A673 (cell line): ENCODE measurements at regions not wholly inside any gene's neighbourhood (a gene's known extent, or its start where the extent isn't known, plus 50 kb on each side); places are given as distances from the start of the nearest gene placed in this dataset.

Source experiments
- EZH2 ChIP-seq: fragments of 200-600 bp; sonication (generic); IDR thresholded peaks from 2 replicates; pipeline ENCODE4 v1.6.1; 2017; ENCODE audit warnings: borderline replicate concordance, low read depth, mild to moderate bottlenecking, mixed read lengths, antibody characterized with exemption, low read length; ENCODE audit not compliant: poor library complexity, severe bottlenecking
- TF ChIP-seq, protein P1 (sequence below): fragments of 300-800, 200-600 bp; sonication (generic); conservative IDR thresholded peaks from 2 replicates; pipeline ENCODE4 v1.5.1; 2017; ENCODE audit warnings: low read depth, mild to moderate bottlenecking, antibody characterized with exemption, low read length, moderate library complexity, mixed read lengths

DNA sequence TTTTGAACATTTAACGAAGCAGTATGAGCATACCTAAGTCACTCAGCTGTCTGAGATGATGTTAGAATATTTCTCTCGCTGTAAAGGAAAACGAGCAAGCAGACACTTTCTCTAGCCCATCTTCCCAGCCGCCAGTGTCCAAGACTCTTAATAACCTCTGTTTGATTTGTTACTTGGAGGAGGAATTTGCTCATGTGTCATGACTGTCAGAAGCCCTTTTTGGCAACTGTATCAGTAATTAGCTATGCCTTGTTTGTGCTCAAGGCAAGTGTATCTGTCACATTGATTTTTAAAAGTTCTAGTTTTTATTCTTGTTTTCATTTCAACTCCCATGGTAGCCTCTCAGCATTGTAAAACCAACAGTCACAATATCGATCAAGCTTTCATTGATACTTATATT, 828.4 kb upstream of the SLC10A2 start:
- TF ChIP-seq, protein P1, sequence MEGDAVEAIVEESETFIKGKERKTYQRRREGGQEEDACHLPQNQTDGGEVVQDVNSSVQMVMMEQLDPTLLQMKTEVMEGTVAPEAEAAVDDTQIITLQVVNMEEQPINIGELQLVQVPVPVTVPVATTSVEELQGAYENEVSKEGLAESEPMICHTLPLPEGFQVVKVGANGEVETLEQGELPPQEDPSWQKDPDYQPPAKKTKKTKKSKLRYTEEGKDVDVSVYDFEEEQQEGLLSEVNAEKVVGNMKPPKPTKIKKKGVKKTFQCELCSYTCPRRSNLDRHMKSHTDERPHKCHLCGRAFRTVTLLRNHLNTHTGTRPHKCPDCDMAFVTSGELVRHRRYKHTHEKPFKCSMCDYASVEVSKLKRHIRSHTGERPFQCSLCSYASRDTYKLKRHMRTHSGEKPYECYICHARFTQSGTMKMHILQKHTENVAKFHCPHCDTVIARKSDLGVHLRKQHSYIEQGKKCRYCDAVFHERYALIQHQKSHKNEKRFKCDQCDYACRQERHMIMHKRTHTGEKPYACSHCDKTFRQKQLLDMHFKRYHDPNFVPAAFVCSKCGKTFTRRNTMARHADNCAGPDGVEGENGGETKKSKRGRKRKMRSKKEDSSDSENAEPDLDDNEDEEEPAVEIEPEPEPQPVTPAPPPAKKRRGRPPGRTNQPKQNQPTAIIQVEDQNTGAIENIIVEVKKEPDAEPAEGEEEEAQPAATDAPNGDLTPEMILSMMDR, result no peak
- no peak for TF ChIP-seq EZH2
